Omental fat pad (tissue), 3 donors: ENCODE measurements at regions not wholly inside any gene's neighbourhood (a gene's known extent, or its start where the extent isn't known, plus 50 kb on each side); places are given as distances from the start of the nearest gene placed in this dataset.

Experiments
- ATAC-seq: fragments of 150-250 bp; one replicate; pipeline ENCODE4 v1.9.1; 2016; ENCODE audit warnings: mild to moderate bottlenecking, moderate library complexity; ENCODE audit not compliant: low FRiP score
- DNase-seq: peaks from one replicate; pipeline ENCODE4 v3.0.0-alpha.2; 2019; ENCODE audit warnings: low spot score
- CTCF ChIP-seq, 3 donors: fragments of 450-650 bp; IDR thresholded peaks; one replicate each; pipeline ENCODE4 v1.5.1; 2016 to 2017; ENCODE audit warnings: antibody characterized with exemption in 3 of 3, mild to moderate bottlenecking in 3 of 3, moderate library complexity in 2 of 3

GRCh38 chr1:185668013-185668412 is 66.2 kb upstream of the HMCN1 start:
- TF ChIP-seq CTCF (IDR thresholded peaks at IDR 0.05): no peak
- DNase-seq (no peak), ATAC-seq (no peak)

- DNase-seq: no peak
- ATAC-seq: no peak
- TF ChIP-seq CTCF (IDR thresholded peaks at IDR 0.05): no peak
Observed at GRCh38 chr1:185666582-185666981, 67.6 kb upstream of the HMCN1 start.

GRCh38 chr1:185663771-185664296 is 70.4 kb upstream of the HMCN1 start:
- DNase-seq (no peak), ATAC-seq (no peak)
- no peak for TF ChIP-seq CTCF (IDR thresholded peaks at IDR 0.05)

- DNase-seq (no peak), ATAC-seq (no peak)
- TF ChIP-seq CTCF (IDR thresholded peaks at IDR 0.05): no peak
Observed at GRCh38 chr1:185663332-185663731, 70.9 kb upstream of the HMCN1 start.

- DNase-seq (no peak), ATAC-seq (no peak)
- no peak for TF ChIP-seq CTCF (IDR thresholded peaks at IDR 0.05)
Observed at GRCh38 chr1:185661971-185662370, 72.2 kb upstream of the HMCN1 start.

GRCh38 chr1:185656663-185657062 is 77.5 kb upstream of the HMCN1 start:
- no peak for TF ChIP-seq CTCF (IDR thresholded peaks at IDR 0.05)
- ATAC-seq (no peak), DNase-seq (no peak)

- no peak for ATAC-seq
- TF ChIP-seq CTCF (IDR thresholded peaks at IDR 0.05): no peak
- no peak for DNase-seq
Observed at GRCh38 chr1:185654952-185655314, 79.3 kb upstream of the HMCN1 start.
